ENCODE measurements at regions not wholly inside any gene's neighbourhood (a gene's known extent, or its start where the extent isn't known, plus 50 kb on each side); places are given as distances from the start of the nearest gene placed in this dataset.

GRCh38 chrX:63408050-63408449 lies 56.9 kb upstream of the SPIN4 start:
- Histone ChIP-seq H3K4me1 (ENCODE audit: control insufficient read depth, extremely low read depth, insufficient read depth, low read length) (no peaks in the 10 kb centered on the region), H3K36me3 (ENCODE audit: control insufficient read depth in 2 of 2, extremely low read depth in 1 of 2, insufficient read depth in 2 of 2, low read length in 2 of 2) (no peaks in the 10 kb centered on the region), H3K4me2 (ENCODE audit: insufficient read depth, low read length) (no peak overlapping the region), H3K27ac (ENCODE audit: insufficient read depth, low read depth, low read length) (no peak overlapping the region), H3K27me3 (ENCODE audit: control insufficient read depth in 2 of 2, insufficient read depth in 2 of 2, low read length in 2 of 2) (no peaks in the 10 kb centered on the region), H3K4me3 (replicated peaks in 1 of 3; ENCODE audit: insufficient read depth in 1 of 3, low read depth in 1 of 3, low read length in 3 of 3) (no peak overlapping the region), H4K20me1 (replicated peaks; ENCODE audit: control insufficient read depth, extremely low read depth, insufficient read depth, low read length) (no peaks in the 10 kb centered on the region), H3K9ac (replicated peaks; ENCODE audit: extremely low read depth, insufficient read depth, low read length) (no peak overlapping the region), H3K79me2 (ENCODE audit: control insufficient read depth, insufficient read depth, low read length) (no peaks in the 10 kb centered on the region), H2AFZ (ENCODE audit: low read depth, low read length) (no peak overlapping the region), H3K9me1 (replicated peaks; ENCODE audit: control insufficient read depth, extremely low read depth, insufficient read depth, low read length) (no peaks in the 10 kb centered on the region), H3K9me3 (replicated peaks; ENCODE audit: control insufficient read depth, insufficient read depth, low read length) (no peaks in the 10 kb centered on the region)
- TF ChIP-seq POLR2AphosphoS5 (IDR thresholded peaks at IDR 0.05; ENCODE audit: insufficient read depth, low read depth, low read length), result no peak
- TF ChIP-seq, protein P1, sequence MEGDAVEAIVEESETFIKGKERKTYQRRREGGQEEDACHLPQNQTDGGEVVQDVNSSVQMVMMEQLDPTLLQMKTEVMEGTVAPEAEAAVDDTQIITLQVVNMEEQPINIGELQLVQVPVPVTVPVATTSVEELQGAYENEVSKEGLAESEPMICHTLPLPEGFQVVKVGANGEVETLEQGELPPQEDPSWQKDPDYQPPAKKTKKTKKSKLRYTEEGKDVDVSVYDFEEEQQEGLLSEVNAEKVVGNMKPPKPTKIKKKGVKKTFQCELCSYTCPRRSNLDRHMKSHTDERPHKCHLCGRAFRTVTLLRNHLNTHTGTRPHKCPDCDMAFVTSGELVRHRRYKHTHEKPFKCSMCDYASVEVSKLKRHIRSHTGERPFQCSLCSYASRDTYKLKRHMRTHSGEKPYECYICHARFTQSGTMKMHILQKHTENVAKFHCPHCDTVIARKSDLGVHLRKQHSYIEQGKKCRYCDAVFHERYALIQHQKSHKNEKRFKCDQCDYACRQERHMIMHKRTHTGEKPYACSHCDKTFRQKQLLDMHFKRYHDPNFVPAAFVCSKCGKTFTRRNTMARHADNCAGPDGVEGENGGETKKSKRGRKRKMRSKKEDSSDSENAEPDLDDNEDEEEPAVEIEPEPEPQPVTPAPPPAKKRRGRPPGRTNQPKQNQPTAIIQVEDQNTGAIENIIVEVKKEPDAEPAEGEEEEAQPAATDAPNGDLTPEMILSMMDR (IDR thresholded peaks at IDR 0.05; ENCODE audit: extremely low read depth in 1 of 2, insufficient read depth in 1 of 2, low read depth in 1 of 2, low read length in 2 of 2), result no peak
- TF ChIP-seq, protein P2, sequence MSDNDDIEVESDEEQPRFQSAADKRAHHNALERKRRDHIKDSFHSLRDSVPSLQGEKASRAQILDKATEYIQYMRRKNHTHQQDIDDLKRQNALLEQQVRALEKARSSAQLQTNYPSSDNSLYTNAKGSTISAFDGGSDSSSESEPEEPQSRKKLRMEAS (IDR thresholded peaks at IDR 0.05; ENCODE audit: insufficient read depth, insufficient read length), result no peak
- CTCF ChIA-PET, result no interaction called here
- DNase-seq (ENCODE audit: low read depth, low spot score), result no peak
- intact Hi-C loops (cut with micrococcal nuclease), result no loop called here
- no peak for FAIRE-seq
- dilution Hi-C loops (cut with MboI; ENCODE audit: extremely low pct_ligation_motif_present, low sequenced_read_pairs), result no loop called here
- POLR2A ChIA-PET, result no interaction called here
- BruUV-seq (replicated peaks), result no TSS peak

DNA sequence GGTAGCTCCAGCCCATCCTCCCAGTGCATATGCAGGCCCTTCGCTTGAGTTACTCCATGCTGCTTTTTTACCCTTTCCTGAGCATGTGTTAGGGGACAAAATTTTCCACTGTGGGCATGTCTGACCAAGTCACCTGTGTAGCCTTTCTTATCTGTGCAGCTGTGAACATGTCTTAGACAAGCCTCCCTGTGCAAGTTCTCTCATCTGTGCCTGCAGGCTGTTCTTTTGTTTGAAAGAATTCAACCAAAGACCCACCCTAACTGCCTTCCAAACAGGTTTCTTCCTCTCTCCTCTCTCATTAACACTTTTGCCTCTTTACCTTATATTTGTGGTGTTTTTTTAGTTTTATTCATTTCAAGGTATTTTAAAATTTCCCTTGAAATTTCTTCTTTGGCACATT lies 53.2 kb upstream of the SPIN4 start:
- dilution Hi-C loops (cut with MboI; ENCODE audit: extremely low pct_ligation_motif_present, low sequenced_read_pairs) (no loop called here), intact Hi-C loops (cut with micrococcal nuclease) (no loop called here)
- Histone ChIP-seq H3K9me1 (replicated peaks; ENCODE audit: control insufficient read depth, extremely low read depth, insufficient read depth, low read length) (no peaks in the 10 kb centered on the region), H3K27me3 (ENCODE audit: control insufficient read depth in 2 of 2, insufficient read depth in 2 of 2, low read length in 2 of 2) (no peaks in the 10 kb centered on the region), H3K9me3 (replicated peaks; ENCODE audit: control insufficient read depth, insufficient read depth, low read length) (no peaks in the 10 kb centered on the region), H3K4me1 (ENCODE audit: control insufficient read depth, extremely low read depth, insufficient read depth, low read length) (no peaks in the 10 kb centered on the region), H3K27ac (ENCODE audit: insufficient read depth, low read depth, low read length) (no peak overlapping the region), H3K4me3 (replicated peaks in 1 of 3; ENCODE audit: insufficient read depth in 1 of 3, low read depth in 1 of 3, low read length in 3 of 3) (no peak overlapping the region), H3K4me2 (ENCODE audit: insufficient read depth, low read length) (no peak overlapping the region), H3K79me2 (ENCODE audit: control insufficient read depth, insufficient read depth, low read length) (no peaks in the 10 kb centered on the region), H3K9ac (replicated peaks; ENCODE audit: extremely low read depth, insufficient read depth, low read length) (no peak overlapping the region), H4K20me1 (replicated peaks; ENCODE audit: control insufficient read depth, extremely low read depth, insufficient read depth, low read length) (no peaks in the 10 kb centered on the region), H2AFZ (ENCODE audit: low read depth, low read length) (no peak overlapping the region), H3K36me3 (ENCODE audit: control insufficient read depth in 2 of 2, extremely low read depth in 1 of 2, insufficient read depth in 2 of 2, low read length in 2 of 2) (no peaks in the 10 kb centered on the region)
- ChIA-PET POLR2A (no interaction called here), CTCF (no interaction called here)
- no peak for FAIRE-seq
- TF ChIP-seq EZH2 (IDR thresholded peaks at IDR 0.05; ENCODE audit: borderline replicate concordance, low read depth, low read length, severe bottlenecking) (no peak), POLR2A (IDR thresholded peaks at IDR 0.05; ENCODE audit: low read depth, low read length) (no peak), POLR2AphosphoS5 (IDR thresholded peaks at IDR 0.05; ENCODE audit: insufficient read depth, low read depth, low read length) (no peak), MYC (IDR thresholded peaks at IDR 0.05; ENCODE audit: low read depth, low read length) (no peak), JUN (IDR thresholded peaks at IDR 0.05; ENCODE audit: borderline replicate concordance, insufficient read depth, insufficient read length, low read depth) (no peak), GATA2 (IDR thresholded peaks at IDR 0.05; ENCODE audit: insufficient read depth, insufficient read length, low read depth, low read length) (no peak), FOS (IDR thresholded peaks at IDR 0.05; ENCODE audit: borderline replicate concordance, insufficient read depth, low read length) (no peak)
- TF ChIP-seq, protein P1 (IDR thresholded peaks at IDR 0.05; ENCODE audit: extremely low read depth in 1 of 2, insufficient read depth in 1 of 2, low read depth in 1 of 2, low read length in 2 of 2), result no peak
- TF ChIP-seq, protein P2 (IDR thresholded peaks at IDR 0.05; ENCODE audit: insufficient read depth, insufficient read length), result no peak
- DNase-seq (ENCODE audit: low read depth, low spot score), result no peak
- BruUV-seq (replicated peaks), result no TSS peak

Measured in endothelial cell of umbilical vein (primary cell).